ENCODE measurements at regions not wholly inside any gene's neighbourhood (a gene's known extent, or its start where the extent isn't known, plus 50 kb on each side); places are given as distances from the start of the nearest gene placed in this dataset.

DNA sequence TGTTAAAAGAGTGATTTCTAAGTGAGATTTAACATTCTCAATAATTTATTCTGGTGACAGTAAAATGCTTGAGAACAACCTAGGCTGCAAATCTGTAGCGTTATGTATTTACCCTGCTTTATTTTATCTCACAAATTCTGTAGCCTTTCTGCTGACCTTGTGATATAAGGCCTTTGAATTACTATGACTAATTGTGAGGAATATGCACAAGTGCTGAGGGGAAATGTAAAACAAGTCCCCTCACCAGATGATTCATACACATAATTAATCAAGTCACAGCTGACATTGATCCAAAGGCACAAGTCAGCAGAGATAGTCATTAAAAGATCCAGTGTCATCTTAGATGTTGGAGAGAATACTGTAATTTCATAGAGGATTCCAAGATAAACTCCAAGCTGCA is 992.7 kb upstream of the USP15 start:
- TF ChIP-seq, protein P1, sequence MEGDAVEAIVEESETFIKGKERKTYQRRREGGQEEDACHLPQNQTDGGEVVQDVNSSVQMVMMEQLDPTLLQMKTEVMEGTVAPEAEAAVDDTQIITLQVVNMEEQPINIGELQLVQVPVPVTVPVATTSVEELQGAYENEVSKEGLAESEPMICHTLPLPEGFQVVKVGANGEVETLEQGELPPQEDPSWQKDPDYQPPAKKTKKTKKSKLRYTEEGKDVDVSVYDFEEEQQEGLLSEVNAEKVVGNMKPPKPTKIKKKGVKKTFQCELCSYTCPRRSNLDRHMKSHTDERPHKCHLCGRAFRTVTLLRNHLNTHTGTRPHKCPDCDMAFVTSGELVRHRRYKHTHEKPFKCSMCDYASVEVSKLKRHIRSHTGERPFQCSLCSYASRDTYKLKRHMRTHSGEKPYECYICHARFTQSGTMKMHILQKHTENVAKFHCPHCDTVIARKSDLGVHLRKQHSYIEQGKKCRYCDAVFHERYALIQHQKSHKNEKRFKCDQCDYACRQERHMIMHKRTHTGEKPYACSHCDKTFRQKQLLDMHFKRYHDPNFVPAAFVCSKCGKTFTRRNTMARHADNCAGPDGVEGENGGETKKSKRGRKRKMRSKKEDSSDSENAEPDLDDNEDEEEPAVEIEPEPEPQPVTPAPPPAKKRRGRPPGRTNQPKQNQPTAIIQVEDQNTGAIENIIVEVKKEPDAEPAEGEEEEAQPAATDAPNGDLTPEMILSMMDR (IDR thresholded peaks at IDR 0.05; ENCODE audit: insufficient read depth, low read length): no peak
- TF ChIP-seq POLR2AphosphoS5 (IDR thresholded peaks at IDR 0.05; ENCODE audit: low read depth) (no peak), GABPA (IDR thresholded peaks at IDR 0.05; ENCODE audit: low read depth) (no peak), SPI1 (IDR thresholded peaks at IDR 0.05; ENCODE audit: borderline replicate concordance, low read depth) (no peak)
